ENCODE measurements at regions not wholly inside any gene's neighbourhood (a gene's known extent, or its start where the extent isn't known, plus 50 kb on each side); places are given as distances from the start of the nearest gene placed in this dataset.

DNA sequence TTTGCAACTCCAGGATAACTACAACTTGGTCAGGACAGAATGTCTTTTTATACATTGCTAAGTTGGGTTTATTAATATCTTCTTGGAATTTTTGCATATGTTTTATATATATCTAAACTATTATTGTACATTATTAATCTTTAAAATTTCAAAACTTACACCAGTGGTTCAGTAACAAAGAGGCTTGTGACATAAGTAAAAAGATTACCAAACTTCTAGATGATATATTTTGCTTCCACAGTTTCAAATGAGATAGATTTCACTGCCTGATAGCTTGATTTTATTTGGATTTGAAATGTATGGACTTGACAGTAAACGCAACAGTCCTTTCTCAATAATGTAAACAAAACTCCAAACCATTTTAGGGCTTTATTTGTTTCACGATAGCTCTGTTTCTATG lies 701.2 kb upstream of the IGFBP3 start:
- no peak for TF ChIP-seq CTCF (IDR thresholded peaks at IDR 0.05)
- TF ChIP-seq POLR2A (IDR thresholded peaks at IDR 0.05), result no peak

Data from heart left ventricle (tissue), 13 donors.